Breast epithelium (tissue), 3 donors: ENCODE measurements at regions not wholly inside any gene's neighbourhood (a gene's known extent, or its start where the extent isn't known, plus 50 kb on each side); places are given as distances from the start of the nearest gene placed in this dataset.

Experiments
- CTCF ChIP-seq, 3 donors: fragments of 450-650 bp; IDR thresholded peaks; one replicate each; pipeline ENCODE4 v1.5.1; 2016 to 2017; ENCODE audit warnings: antibody characterized with exemption in 3 of 3, mild to moderate bottlenecking in 3 of 3, moderate library complexity in 3 of 3
- POLR2A ChIP-seq: fragments of 450-650 bp; IDR thresholded peaks from one replicate; pipeline ENCODE4 v1.6.1; 2016; ENCODE audit warnings: antibody characterized with exemption, mild to moderate bottlenecking, moderate library complexity
- POLR2AphosphoS5 ChIP-seq, 3 donors: sonication (generic); formaldehyde crosslinking; IDR thresholded peaks; one replicate each; pipeline ENCODE4 v1.6.1; 2017; ENCODE audit warnings: antibody characterized with exemption in 3 of 3

GRCh38 chr4:140252141-140252741 is 98.3 kb upstream of the MAML3 start:
- no peak for TF ChIP-seq CTCF (IDR thresholded peaks at IDR 0.05)
- no peak for TF ChIP-seq POLR2AphosphoS5 (IDR thresholded peaks at IDR 0.05)
- TF ChIP-seq POLR2A: no peak
